ENCODE measurements at regions not wholly inside any gene's neighbourhood (a gene's known extent, or its start where the extent isn't known, plus 50 kb on each side); places are given as distances from the start of the nearest gene placed in this dataset.
"Not testable (repeated sequence)": the region's sequence is repeated elsewhere in the genome, so short reads cannot be mapped to it uniquely, and the experiment has no call there.

DNA sequence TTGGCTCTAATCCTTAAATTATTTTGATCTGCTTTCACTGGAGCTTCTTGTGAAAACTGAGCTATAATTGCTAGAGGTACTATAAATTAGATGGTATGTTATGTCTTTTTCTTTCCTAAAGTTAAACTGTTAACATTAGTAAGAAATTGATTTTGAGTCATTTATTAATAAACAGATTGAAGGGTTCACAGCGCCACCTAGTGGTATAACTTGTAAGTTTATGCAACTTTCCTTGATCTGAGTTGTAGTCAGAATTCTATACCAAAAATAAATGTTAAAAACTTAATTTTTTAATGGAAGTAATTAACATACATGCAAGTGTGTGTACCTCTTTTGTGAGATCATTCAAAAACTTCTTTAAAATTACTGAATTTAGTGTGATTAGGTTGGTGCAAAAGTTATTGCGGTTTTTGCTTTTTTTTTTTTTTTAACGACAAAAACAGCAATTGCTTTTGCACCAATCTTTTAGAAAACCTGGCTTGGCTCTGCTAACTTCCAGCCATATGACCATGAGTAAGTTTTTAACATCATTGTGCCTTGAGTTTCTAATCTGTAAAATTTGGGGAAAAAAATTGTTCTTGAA lies 151.5 kb downstream of the CENPC start:
- Histone ChIP-seq H3F3A (ENCODE audit: control insufficient read depth, insufficient read depth) (no peaks in the 10 kb centered on the region), H3K36me3 (ENCODE audit: control insufficient read depth, low read length) (no peaks in the 10 kb centered on the region), H4K20me1 (ENCODE audit: control insufficient read depth, insufficient read depth, low read depth, low read length) (no peaks in the 10 kb centered on the region), H3K4me3 (ENCODE audit: low read length) (no peak overlapping the region), H3K9me3 (ENCODE audit: control insufficient read depth, insufficient read depth, low read length) (no peaks in the 10 kb centered on the region), H3K4me1 (ENCODE audit: control insufficient read depth, low read length) (no peaks in the 10 kb centered on the region), H3K9me2 (replicated peaks; ENCODE audit: control insufficient read depth, low read length) (no peaks in the 10 kb centered on the region), H3K27me3 (ENCODE audit: control insufficient read depth, low read length) (peaks cover 4% of the 10 kb centered on the region; the same call in 1 of the 2 replicates), H3K27ac (ENCODE audit: low read depth, low read length) (no peak overlapping the region), H3K79me2 (ENCODE audit: control insufficient read depth, low read length) (no peaks in the 10 kb centered on the region), H3K4me2 (ENCODE audit: low read length) (no peak overlapping the region)
- TF ChIP-seq EZH2phosphoT487 (IDR thresholded peaks at IDR 0.05; ENCODE audit: borderline replicate concordance, low read length): no peak
- TF ChIP-seq, protein P1, sequence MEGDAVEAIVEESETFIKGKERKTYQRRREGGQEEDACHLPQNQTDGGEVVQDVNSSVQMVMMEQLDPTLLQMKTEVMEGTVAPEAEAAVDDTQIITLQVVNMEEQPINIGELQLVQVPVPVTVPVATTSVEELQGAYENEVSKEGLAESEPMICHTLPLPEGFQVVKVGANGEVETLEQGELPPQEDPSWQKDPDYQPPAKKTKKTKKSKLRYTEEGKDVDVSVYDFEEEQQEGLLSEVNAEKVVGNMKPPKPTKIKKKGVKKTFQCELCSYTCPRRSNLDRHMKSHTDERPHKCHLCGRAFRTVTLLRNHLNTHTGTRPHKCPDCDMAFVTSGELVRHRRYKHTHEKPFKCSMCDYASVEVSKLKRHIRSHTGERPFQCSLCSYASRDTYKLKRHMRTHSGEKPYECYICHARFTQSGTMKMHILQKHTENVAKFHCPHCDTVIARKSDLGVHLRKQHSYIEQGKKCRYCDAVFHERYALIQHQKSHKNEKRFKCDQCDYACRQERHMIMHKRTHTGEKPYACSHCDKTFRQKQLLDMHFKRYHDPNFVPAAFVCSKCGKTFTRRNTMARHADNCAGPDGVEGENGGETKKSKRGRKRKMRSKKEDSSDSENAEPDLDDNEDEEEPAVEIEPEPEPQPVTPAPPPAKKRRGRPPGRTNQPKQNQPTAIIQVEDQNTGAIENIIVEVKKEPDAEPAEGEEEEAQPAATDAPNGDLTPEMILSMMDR (IDR thresholded peaks at IDR 0.05; ENCODE audit: low read depth, low read length, poor library complexity, severe bottlenecking): peak; percentile 66

DNA sequence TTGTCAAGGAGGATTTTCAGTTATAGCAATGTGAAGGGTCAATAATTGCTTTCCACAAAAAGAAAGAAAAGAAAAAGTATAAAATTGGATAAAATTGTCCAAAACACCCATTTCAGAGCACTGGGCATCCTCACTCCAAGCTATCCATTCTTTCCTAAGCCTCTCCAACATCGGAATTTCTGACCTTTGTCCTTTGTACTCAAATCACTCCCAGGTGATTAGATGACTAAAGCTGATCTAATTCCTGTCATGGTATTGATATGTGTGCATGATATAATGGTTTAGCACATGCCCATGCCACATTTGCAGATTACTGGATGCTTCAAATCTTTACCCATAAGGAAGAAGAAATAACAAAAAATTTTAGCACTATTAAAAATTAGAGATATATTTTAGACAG lies 152.3 kb downstream of the CENPC start:
- Histone ChIP-seq H3K9me3 (ENCODE audit: control insufficient read depth, insufficient read depth, low read length) (no peaks in the 10 kb centered on the region), H3K36me3 (ENCODE audit: control insufficient read depth, low read length) (no peaks in the 10 kb centered on the region), H3K4me3 (ENCODE audit: low read length) (no peak overlapping the region), H3K4me1 (ENCODE audit: control insufficient read depth, low read length) (no peaks in the 10 kb centered on the region), H3K9me2 (replicated peaks; ENCODE audit: control insufficient read depth, low read length) (no peaks in the 10 kb centered on the region), H3K4me2 (ENCODE audit: low read length) (no peak overlapping the region), H4K20me1 (ENCODE audit: control insufficient read depth, insufficient read depth, low read depth, low read length) (no peaks in the 10 kb centered on the region), H3K27ac (ENCODE audit: low read depth, low read length) (no peak overlapping the region), H3F3A (ENCODE audit: control insufficient read depth, insufficient read depth) (no peaks in the 10 kb centered on the region), H3K27me3 (ENCODE audit: control insufficient read depth, low read length) (peaks cover 4% of the 10 kb centered on the region; the same call in 1 of the 2 replicates), H3K79me2 (ENCODE audit: control insufficient read depth, low read length) (no peaks in the 10 kb centered on the region)
- no peak for TF ChIP-seq EZH2phosphoT487 (IDR thresholded peaks at IDR 0.05; ENCODE audit: borderline replicate concordance, low read length)
- TF ChIP-seq, protein P1 (IDR thresholded peaks at IDR 0.05; ENCODE audit: low read depth, low read length, poor library complexity, severe bottlenecking): no peak

DNA sequence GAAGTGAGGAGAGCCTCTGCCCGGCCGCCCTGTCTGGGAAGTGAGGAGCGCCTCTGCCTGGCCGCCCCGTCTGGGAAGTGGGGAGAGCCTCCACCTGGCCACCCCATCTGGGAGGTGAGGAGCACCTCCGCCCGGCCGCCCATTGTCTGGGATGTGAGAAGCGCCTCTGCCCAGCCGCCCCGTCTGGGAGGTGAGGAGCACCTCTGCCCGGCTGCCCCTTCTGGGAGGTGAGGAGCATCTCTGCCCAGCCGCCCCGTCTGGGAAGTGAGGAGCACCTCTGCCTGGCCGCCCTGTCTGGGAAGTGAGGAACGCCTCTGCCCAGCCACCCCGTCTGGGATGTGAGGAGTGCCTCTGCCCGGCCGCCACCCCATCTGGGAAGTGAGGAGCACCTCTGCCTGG lies 163.9 kb downstream of the CENPC start:
- H3K4me1 ChIP-seq (ENCODE audit: control insufficient read depth, low read length); H3K27ac ChIP-seq (ENCODE audit: low read depth, low read length); H3K4me2 ChIP-seq (ENCODE audit: low read length); H3K9me2 ChIP-seq (replicated peaks; ENCODE audit: control insufficient read depth, low read length); H3K79me2 ChIP-seq (ENCODE audit: control insufficient read depth, low read length); H3K9me3 ChIP-seq (ENCODE audit: control insufficient read depth, insufficient read depth, low read length); H4K20me1 ChIP-seq (ENCODE audit: control insufficient read depth, insufficient read depth, low read depth, low read length); H3K27me3 ChIP-seq (ENCODE audit: control insufficient read depth, low read length); H3F3A ChIP-seq (ENCODE audit: control insufficient read depth, insufficient read depth); H3K36me3 ChIP-seq (ENCODE audit: control insufficient read depth, low read length); H3K4me3 ChIP-seq (ENCODE audit: low read length): not testable (repeated sequence)

DNA sequence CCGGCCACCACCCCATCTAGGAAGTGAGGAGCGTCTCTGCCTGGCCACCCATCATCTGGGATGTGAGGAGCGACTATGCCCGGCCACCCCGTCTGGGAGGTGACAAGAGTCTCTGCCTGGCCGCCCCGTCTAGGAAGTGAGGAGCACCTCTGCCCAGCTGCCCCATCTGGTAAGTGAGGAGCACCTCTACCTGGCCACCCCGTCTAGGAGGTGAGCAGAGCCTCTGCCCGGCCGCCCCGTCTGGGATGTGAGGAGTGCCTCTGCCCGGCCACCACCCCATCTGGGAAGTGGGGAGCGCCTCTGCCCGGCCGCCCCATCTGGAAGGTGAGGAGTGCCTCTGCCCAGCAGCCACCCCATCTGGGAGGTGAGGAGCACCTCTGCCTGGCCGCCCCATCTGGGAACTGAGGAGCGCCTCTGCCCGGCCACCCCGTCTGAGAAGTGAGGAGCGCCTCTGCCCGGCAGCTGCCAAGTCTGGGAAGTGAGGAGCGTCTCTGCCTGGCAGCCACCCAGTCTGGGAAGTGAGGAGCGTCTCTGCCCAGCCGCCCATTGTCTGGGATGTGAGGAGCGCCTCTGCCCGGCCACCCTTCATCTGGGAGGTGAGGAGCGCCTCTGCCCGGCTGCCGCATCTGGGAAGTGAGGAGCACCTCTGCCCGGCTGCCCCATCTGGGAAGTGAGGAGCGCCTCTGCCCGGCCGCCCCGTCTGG lies 164.4 kb downstream of the CENPC start:
- H3K4me3 ChIP-seq (ENCODE audit: low read length); H3K27ac ChIP-seq (ENCODE audit: low read depth, low read length); H3K79me2 ChIP-seq (ENCODE audit: control insufficient read depth, low read length); H3F3A ChIP-seq (ENCODE audit: control insufficient read depth, insufficient read depth); H3K27me3 ChIP-seq (ENCODE audit: control insufficient read depth, low read length); H4K20me1 ChIP-seq (ENCODE audit: control insufficient read depth, insufficient read depth, low read depth, low read length); H3K4me2 ChIP-seq (ENCODE audit: low read length); H3K36me3 ChIP-seq (ENCODE audit: control insufficient read depth, low read length); H3K9me2 ChIP-seq (replicated peaks; ENCODE audit: control insufficient read depth, low read length); H3K4me1 ChIP-seq (ENCODE audit: control insufficient read depth, low read length); H3K9me3 ChIP-seq (ENCODE audit: control insufficient read depth, insufficient read depth, low read length): not testable (repeated sequence)
